Astrocyte (in vitro differentiated cells and primary cell): ENCODE measurements at regions not wholly inside any gene's neighbourhood (a gene's known extent, or its start where the extent isn't known, plus 50 kb on each side); places are given as distances from the start of the nearest gene placed in this dataset.

Experiments
- DNase-seq: peaks from one replicate; pipeline ENCODE4 v3.0.0-alpha.2; 2010; ENCODE audit warnings: low read depth
- FAIRE-seq: peaks from 2 replicates; lab custom pipeline; 2011; peaks lifted over from hg19 to GRCh38; lab: Jason Lieb, UNC
- H2AFZ ChIP-seq: 2 replicates; pipeline ENCODE4 v1.6.0; 2012; ENCODE audit warnings: low read depth, low read length, inconsistent platforms
- H3K27ac ChIP-seq: 2 replicates; pipeline ENCODE4 v1.5.1; 2011; ENCODE audit warnings: low read depth, low read length, inconsistent platforms
- H3K27me3 ChIP-seq: 2 replicates; pipeline ENCODE4 v1.6.0; 2011; ENCODE audit warnings: low read length, inconsistent platforms; ENCODE audit not compliant: insufficient read depth
- H3K36me3 ChIP-seq: 2 replicates; pipeline ENCODE4 v1.5.1; 2011; ENCODE audit warnings: low read length, inconsistent platforms; ENCODE audit not compliant: insufficient read depth
- H3K4me1 ChIP-seq: 2 replicates; pipeline ENCODE4 v1.5.1; 2011; ENCODE audit warnings: low read length, inconsistent platforms; ENCODE audit not compliant: insufficient read depth
- H3K4me2 ChIP-seq: 2 replicates; pipeline ENCODE4 v1.6.0; 2012; ENCODE audit warnings: low read length, inconsistent platforms
- H3K4me3 ChIP-seq: 2 replicates; pipeline ENCODE4 v1.5.1; 2011; ENCODE audit warnings: low read depth, mild to moderate bottlenecking, low read length, inconsistent platforms; ENCODE audit not compliant: insufficient read depth
- H3K79me2 ChIP-seq: 2 replicates; pipeline ENCODE4 v1.6.0; 2012; ENCODE audit warnings: mild to moderate bottlenecking, low read length, inconsistent platforms; ENCODE audit not compliant: insufficient read depth
- H3K9ac ChIP-seq: 2 replicates; pipeline ENCODE4 v1.6.0; 2012; ENCODE audit warnings: mild to moderate bottlenecking, low read length, inconsistent platforms
- H3K9me3 ChIP-seq: 2 replicates; pipeline ENCODE4 v1.5.1; 2012; ENCODE audit warnings: low read depth, mild to moderate bottlenecking, low read length, inconsistent platforms; ENCODE audit not compliant: insufficient read depth
- H4K20me1 ChIP-seq: 2 replicates; pipeline ENCODE4 v1.6.0; 2012; ENCODE audit warnings: low read length, inconsistent platforms; ENCODE audit not compliant: insufficient read depth
- H3K27ac Mint-ChIP-seq: one replicate; pipeline ENCODE4 v1.8.0; 2021; ENCODE audit warnings: mild to moderate bottlenecking, mixed read lengths; ENCODE audit not compliant: unreplicated experiment
- H3K27me3 Mint-ChIP-seq: one replicate; pipeline ENCODE4 v1.8.0; 2021; ENCODE audit warnings: low read depth, mixed read lengths; ENCODE audit not compliant: unreplicated experiment
- H3K36me3 Mint-ChIP-seq: one replicate; pipeline ENCODE4 v1.8.0; 2021; ENCODE audit warnings: low read depth, mixed read lengths; ENCODE audit not compliant: unreplicated experiment
- H3K4me1 Mint-ChIP-seq: one replicate; pipeline ENCODE4 v1.8.0; 2021; ENCODE audit warnings: low read depth, mixed read lengths; ENCODE audit not compliant: unreplicated experiment
- H3K4me3 Mint-ChIP-seq: one replicate; pipeline ENCODE4 v1.8.0; 2021; ENCODE audit warnings: mild to moderate bottlenecking, moderate library complexity, mixed read lengths; ENCODE audit not compliant: unreplicated experiment
- H3K9me3 Mint-ChIP-seq: one replicate; pipeline ENCODE4 v1.8.0; 2021; ENCODE audit warnings: mild to moderate bottlenecking, mixed read lengths; ENCODE audit not compliant: unreplicated experiment
- EZH2 ChIP-seq: IDR thresholded peaks from 2 replicates; pipeline ENCODE4 v1.6.1; 2012; ENCODE audit warnings: mild to moderate bottlenecking, low read length, inconsistent platforms; ENCODE audit not compliant: insufficient read depth
- TF ChIP-seq, protein P1 (sequence below): IDR thresholded peaks from 2 replicates; pipeline ENCODE4 v1.5.1; 2011; ENCODE audit warnings: low read depth, mild to moderate bottlenecking, inconsistent platforms, low read length, moderate library complexity; ENCODE audit not compliant: insufficient read depth

DNA sequence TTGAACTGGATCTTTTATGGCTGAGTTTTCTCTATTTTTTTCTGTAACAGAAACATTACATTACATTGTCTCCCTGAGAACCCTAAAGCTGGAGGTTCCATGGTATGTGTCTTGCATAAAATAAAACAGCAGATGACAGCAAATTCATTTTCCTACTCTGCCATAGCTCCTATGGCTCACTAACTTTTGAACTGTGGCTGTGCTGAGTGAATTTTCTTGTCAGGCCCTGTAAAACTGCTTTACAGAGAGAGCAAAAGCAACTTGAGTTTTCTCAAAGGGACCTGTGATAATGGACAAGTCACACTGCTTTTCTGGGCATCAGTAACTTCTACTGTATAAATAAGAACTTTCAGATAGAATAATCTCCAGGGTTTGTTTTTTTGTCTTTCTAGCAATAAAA is 129.9 kb upstream of the TSC22D2 start:
- FAIRE-seq, result peak; percentile 45

DNA sequence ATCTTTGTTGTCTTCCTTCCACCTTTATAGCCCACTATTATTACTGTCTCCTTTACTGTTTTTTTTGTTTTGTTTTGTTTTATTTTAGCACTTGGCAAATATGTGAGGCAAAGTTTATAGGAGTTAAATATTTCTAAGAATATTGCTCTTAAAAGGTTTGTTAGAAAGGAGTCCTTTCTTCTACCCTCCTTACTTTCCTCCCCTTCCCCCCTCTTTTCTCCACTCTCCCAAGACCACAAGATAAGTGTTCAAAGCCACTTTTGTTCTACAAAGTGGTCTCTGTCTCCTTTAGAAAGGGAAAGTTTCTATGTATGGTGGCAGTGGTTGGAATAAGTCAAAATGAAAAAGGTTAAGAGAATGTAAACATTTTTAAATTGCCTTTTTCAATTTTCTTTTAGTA is 130.7 kb upstream of the TSC22D2 start:
- Histone ChIP-seq H3K36me3 (no peaks in the 10 kb centered on the region), H2AFZ (no peak overlapping the region), H3K9me3 (no peaks in the 10 kb centered on the region), H3K27ac (no peak overlapping the region), H3K79me2 (no peaks in the 10 kb centered on the region), H3K4me1 (no peaks in the 10 kb centered on the region), H3K27me3 (no peaks in the 10 kb centered on the region), H3K4me2 (no peak overlapping the region), H4K20me1 (no peaks in the 10 kb centered on the region), H3K9ac (no peak overlapping the region), H3K4me3 (no peak overlapping the region)
- H3K36me3 Mint-ChIP-seq, result no peaks in the 10 kb centered on the region
- peaks cover 1% of the 10 kb centered on the region for H3K9me3 Mint-ChIP-seq
- no peak for FAIRE-seq
- H3K27me3 Mint-ChIP-seq, result peaks cover 5% of the 10 kb centered on the region
- no peak for DNase-seq
- H3K4me3 Mint-ChIP-seq, result no peak overlapping the region
- peaks cover 21% of the 10 kb centered on the region for H3K4me1 Mint-ChIP-seq
- H3K27ac Mint-ChIP-seq, result no peak overlapping the region
- no peak for TF ChIP-seq EZH2
- TF ChIP-seq, protein P1, sequence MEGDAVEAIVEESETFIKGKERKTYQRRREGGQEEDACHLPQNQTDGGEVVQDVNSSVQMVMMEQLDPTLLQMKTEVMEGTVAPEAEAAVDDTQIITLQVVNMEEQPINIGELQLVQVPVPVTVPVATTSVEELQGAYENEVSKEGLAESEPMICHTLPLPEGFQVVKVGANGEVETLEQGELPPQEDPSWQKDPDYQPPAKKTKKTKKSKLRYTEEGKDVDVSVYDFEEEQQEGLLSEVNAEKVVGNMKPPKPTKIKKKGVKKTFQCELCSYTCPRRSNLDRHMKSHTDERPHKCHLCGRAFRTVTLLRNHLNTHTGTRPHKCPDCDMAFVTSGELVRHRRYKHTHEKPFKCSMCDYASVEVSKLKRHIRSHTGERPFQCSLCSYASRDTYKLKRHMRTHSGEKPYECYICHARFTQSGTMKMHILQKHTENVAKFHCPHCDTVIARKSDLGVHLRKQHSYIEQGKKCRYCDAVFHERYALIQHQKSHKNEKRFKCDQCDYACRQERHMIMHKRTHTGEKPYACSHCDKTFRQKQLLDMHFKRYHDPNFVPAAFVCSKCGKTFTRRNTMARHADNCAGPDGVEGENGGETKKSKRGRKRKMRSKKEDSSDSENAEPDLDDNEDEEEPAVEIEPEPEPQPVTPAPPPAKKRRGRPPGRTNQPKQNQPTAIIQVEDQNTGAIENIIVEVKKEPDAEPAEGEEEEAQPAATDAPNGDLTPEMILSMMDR, result no peak

More for the DNA sequence above, 129.9 kb upstream of the TSC22D2 start:
- H3K4me2 ChIP-seq, result no peak overlapping the region
- Mint-ChIP-seq H3K4me3 (no peak overlapping the region), H3K9me3 (peaks cover 1% of the 10 kb centered on the region), H3K27me3 (peaks cover 5% of the 10 kb centered on the region), H3K27ac (no peak overlapping the region), H3K36me3 (no peaks in the 10 kb centered on the region), H3K4me1 (peaks cover 21% of the 10 kb centered on the region)
- H3K36me3 ChIP-seq, result no peaks in the 10 kb centered on the region
- H3K4me1 ChIP-seq, result no peaks in the 10 kb centered on the region
- H4K20me1 ChIP-seq, result no peaks in the 10 kb centered on the region
- no peak overlapping the region for H3K27ac ChIP-seq
- no peak for DNase-seq
- no peak overlapping the region for H3K4me3 ChIP-seq
- H3K27me3 ChIP-seq, result no peaks in the 10 kb centered on the region
- no peak overlapping the region for H3K9ac ChIP-seq
- no peaks in the 10 kb centered on the region for H3K9me3 ChIP-seq
- no peak for TF ChIP-seq EZH2
- TF ChIP-seq, protein P1, result no peak
- H2AFZ ChIP-seq, result no peak overlapping the region
- no peaks in the 10 kb centered on the region for H3K79me2 ChIP-seq

DNA sequence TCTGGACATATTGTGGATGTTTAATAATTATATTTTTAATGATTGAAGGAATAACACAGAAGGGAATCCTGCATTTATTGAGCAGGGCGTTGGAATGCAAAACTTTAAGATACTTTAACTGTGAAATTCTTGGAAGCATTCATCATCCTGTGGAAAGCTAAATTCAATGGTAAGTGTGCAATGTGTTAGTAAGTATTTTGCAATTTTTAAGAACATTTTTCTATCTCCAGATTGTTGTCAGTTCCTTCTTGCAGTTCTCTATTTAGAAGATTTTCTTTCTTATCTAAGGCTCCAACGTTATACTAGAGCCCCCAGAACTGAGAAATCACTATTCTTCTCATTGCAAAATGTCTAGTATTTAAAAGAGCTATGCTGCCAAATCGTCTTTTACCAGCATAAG is 132.2 kb upstream of the TSC22D2 start:
- no peak overlapping the region for H2AFZ ChIP-seq
- H3K79me2 ChIP-seq, result no peaks in the 10 kb centered on the region
- H3K4me3 ChIP-seq, result no peak overlapping the region
- Mint-ChIP-seq H3K4me1 (peaks cover 21% of the 10 kb centered on the region), H3K4me3 (no peak overlapping the region), H3K27me3 (peaks cover 5% of the 10 kb centered on the region), H3K9me3 (no peaks in the 10 kb centered on the region), H3K36me3 (no peaks in the 10 kb centered on the region), H3K27ac (no peak overlapping the region)
- no peaks in the 10 kb centered on the region for H3K4me1 ChIP-seq
- TF ChIP-seq, protein P1, result no peak
- no peak for TF ChIP-seq EZH2
- no peaks in the 10 kb centered on the region for H3K9me3 ChIP-seq
- no peak overlapping the region for H3K9ac ChIP-seq
- no peak overlapping the region for H3K27ac ChIP-seq
- H4K20me1 ChIP-seq, result no peaks in the 10 kb centered on the region
- H3K36me3 ChIP-seq, result no peaks in the 10 kb centered on the region
- peak; percentile 42 for DNase-seq
- H3K4me2 ChIP-seq, result no peak overlapping the region
- H3K27me3 ChIP-seq, result no peaks in the 10 kb centered on the region
- FAIRE-seq, result peak; percentile 49
